ENCODE measurements at regions not wholly inside any gene's neighbourhood (a gene's known extent, or its start where the extent isn't known, plus 50 kb on each side); places are given as distances from the start of the nearest gene placed in this dataset.

DNA sequence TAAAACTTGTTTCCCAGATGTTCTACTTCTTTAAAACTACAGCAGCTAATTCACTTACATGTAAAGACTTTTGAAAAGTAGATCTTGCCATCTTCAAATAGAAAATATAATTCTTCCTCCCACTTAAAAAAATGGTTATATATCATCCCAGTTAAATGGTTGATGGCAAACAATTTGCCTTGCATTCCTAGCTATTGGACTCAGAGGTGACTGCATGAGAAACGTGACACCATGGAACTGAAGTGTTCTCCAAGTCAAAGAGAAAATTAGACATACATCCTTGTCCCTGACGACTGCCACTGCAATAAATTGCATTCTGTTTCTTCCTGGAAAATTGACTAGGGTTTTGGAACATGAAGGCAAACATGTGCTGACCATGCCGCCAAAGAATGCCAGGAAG is 95.0 kb upstream of the POM121L12 start:
- H3K9me3 ChIP-seq (ENCODE audit: control insufficient read depth, insufficient read depth, low read length), result no peaks in the 10 kb centered on the region
- H3K27ac ChIP-seq (ENCODE audit: low read depth, low read length), result no peak overlapping the region
- 100% methylated on average over 1 of the region's 3 CpGs for WGBS (ENCODE audit: insufficient coverage)
- H3K36me3 ChIP-seq (ENCODE audit: control insufficient read depth, insufficient read depth, low read length), result no peaks in the 10 kb centered on the region
- H3K27me3 ChIP-seq (ENCODE audit: control insufficient read depth, insufficient read depth, low read length), result no peaks in the 10 kb centered on the region
- H3K4me1 ChIP-seq (ENCODE audit: control insufficient read depth, insufficient read depth, low read length), result no peaks in the 10 kb centered on the region
- no peak overlapping the region for H3K4me3 ChIP-seq (ENCODE audit: low read depth, low read length)
- peak in 1 of 6 donors; percentile 51 for DNase-seq (ENCODE audit: low read depth in 4 of 6, low spot score in 6 of 6)

DNA sequence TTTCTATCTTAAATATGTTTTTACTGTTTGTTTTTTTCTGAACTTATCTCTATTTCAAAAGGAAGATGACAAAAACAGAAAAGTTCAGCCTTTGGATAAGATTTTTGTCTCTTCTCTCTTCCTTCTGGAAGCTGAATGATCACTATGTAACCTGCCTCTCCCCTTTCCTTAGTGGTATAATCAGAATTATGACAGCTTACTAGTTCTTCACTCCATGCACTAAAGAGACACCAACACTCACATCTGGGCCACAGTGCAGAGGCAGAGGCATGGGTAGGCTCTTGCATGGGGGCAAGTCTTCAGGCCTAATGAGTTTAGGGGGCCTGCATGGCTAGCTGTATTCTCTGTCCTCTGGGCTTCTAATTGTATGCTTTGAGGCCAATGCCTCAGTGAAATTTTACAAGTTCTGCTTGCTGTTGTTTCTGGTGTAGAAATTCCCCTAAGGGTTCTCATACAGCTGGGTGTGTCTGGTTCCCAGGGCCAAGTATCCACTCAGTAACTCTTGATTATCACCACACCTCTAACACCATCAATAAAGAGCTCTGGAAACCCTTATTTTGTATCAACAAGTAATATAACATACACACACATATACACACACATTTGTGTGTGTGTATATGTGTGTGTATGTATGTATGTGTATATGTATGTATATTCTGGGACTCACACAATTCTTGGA is 96.8 kb upstream of the POM121L12 start:
- H3K9me3 ChIP-seq (ENCODE audit: control insufficient read depth, insufficient read depth, low read length), result no peaks in the 10 kb centered on the region
- H3K27me3 ChIP-seq (ENCODE audit: control insufficient read depth, insufficient read depth, low read length), result no peaks in the 10 kb centered on the region
- no peak for DNase-seq (ENCODE audit: low read depth in 4 of 6, low spot score in 6 of 6)
- H3K4me1 ChIP-seq (ENCODE audit: control insufficient read depth, insufficient read depth, low read length), result no peaks in the 10 kb centered on the region
- no peak overlapping the region for H3K27ac ChIP-seq (ENCODE audit: low read depth, low read length)
- H3K4me3 ChIP-seq (ENCODE audit: low read depth, low read length), result no peak overlapping the region
- H3K36me3 ChIP-seq (ENCODE audit: control insufficient read depth, insufficient read depth, low read length), result no peaks in the 10 kb centered on the region

DNA sequence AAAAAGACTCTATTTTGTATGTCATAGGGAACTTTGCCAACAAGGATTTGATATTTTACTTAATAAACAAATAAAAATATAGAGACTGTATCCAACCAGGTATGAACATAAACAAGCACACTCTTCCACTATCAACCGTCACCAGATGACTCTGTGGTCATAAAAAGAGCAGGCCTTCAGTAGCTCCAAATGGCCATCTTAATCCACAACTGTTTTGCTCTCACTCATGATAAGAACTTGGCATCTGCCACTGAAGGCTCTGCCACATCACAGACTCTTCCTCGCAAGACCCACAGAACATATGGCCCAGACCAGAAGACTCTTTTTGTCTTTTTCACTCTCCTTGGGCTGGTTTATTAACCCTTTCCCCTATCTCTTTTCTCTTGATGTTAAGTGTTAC is 98.7 kb upstream of the POM121L12 start:
- WGBS (ENCODE audit: insufficient coverage), result 43% methylated on average over 2 of the region's 2 CpGs
- no peak for DNase-seq (ENCODE audit: low read depth in 4 of 6, low spot score in 6 of 6)
- Histone ChIP-seq H3K27me3 (ENCODE audit: control insufficient read depth, insufficient read depth, low read length) (no peaks in the 10 kb centered on the region), H3K4me1 (ENCODE audit: control insufficient read depth, insufficient read depth, low read length) (no peaks in the 10 kb centered on the region), H3K36me3 (ENCODE audit: control insufficient read depth, insufficient read depth, low read length) (no peaks in the 10 kb centered on the region), H3K27ac (ENCODE audit: low read depth, low read length) (no peak overlapping the region), H3K4me3 (ENCODE audit: low read depth, low read length) (no peak overlapping the region), H3K9me3 (ENCODE audit: control insufficient read depth, insufficient read depth, low read length) (no peaks in the 10 kb centered on the region)

GRCh38 chr7:52928591-52928990 is 106.8 kb upstream of the POM121L12 start:
- no peak for DNase-seq (ENCODE audit: low read depth in 4 of 6, low spot score in 6 of 6)
- Histone ChIP-seq H3K27me3 (ENCODE audit: control insufficient read depth, insufficient read depth, low read length) (no peaks in the 10 kb centered on the region), H3K9me3 (ENCODE audit: control insufficient read depth, insufficient read depth, low read length) (no peaks in the 10 kb centered on the region), H3K4me1 (ENCODE audit: control insufficient read depth, insufficient read depth, low read length) (no peaks in the 10 kb centered on the region), H3K36me3 (ENCODE audit: control insufficient read depth, insufficient read depth, low read length) (no peaks in the 10 kb centered on the region), H3K4me3 (ENCODE audit: low read depth, low read length) (no peak overlapping the region), H3K27ac (ENCODE audit: low read depth, low read length) (no peak overlapping the region)
- WGBS (ENCODE audit: insufficient coverage), result no CpG with 5 or more reads among the region's 3 CpGs

- no peaks in the 10 kb centered on the region for H3K36me3 ChIP-seq (ENCODE audit: control insufficient read depth, insufficient read depth, low read length)
- no peak overlapping the region for H3K27ac ChIP-seq (ENCODE audit: low read depth, low read length)
- H3K4me1 ChIP-seq (ENCODE audit: control insufficient read depth, insufficient read depth, low read length), result no peaks in the 10 kb centered on the region
- H3K27me3 ChIP-seq (ENCODE audit: control insufficient read depth, insufficient read depth, low read length), result no peaks in the 10 kb centered on the region
- H3K4me3 ChIP-seq (ENCODE audit: low read depth, low read length), result no peak overlapping the region
- WGBS (ENCODE audit: insufficient coverage), result 92% methylated on average over 3 of the region's 5 CpGs
- no peak for DNase-seq (ENCODE audit: low read depth in 4 of 6, low spot score in 6 of 6)
- H3K9me3 ChIP-seq (ENCODE audit: control insufficient read depth, insufficient read depth, low read length), result no peaks in the 10 kb centered on the region
These were observed 110.1 kb upstream of the POM121L12 start for GRCh38 chr7:52925332-52925731.

- 28% methylated on average over 2 of the region's 3 CpGs for WGBS (ENCODE audit: insufficient coverage)
- Histone ChIP-seq H3K4me1 (ENCODE audit: control insufficient read depth, insufficient read depth, low read length) (no peaks in the 10 kb centered on the region), H3K36me3 (ENCODE audit: control insufficient read depth, insufficient read depth, low read length) (no peaks in the 10 kb centered on the region), H3K27ac (ENCODE audit: low read depth, low read length) (no peak overlapping the region), H3K27me3 (ENCODE audit: control insufficient read depth, insufficient read depth, low read length) (no peaks in the 10 kb centered on the region), H3K4me3 (ENCODE audit: low read depth, low read length) (no peak overlapping the region), H3K9me3 (ENCODE audit: control insufficient read depth, insufficient read depth, low read length) (no peaks in the 10 kb centered on the region)
- DNase-seq (ENCODE audit: low read depth in 4 of 6, low spot score in 6 of 6), result no peak
These were observed 114.5 kb upstream of the POM121L12 start for GRCh38 chr7:52920977-52921376.

GRCh38 chr7:52917982-52918578 is 117.4 kb upstream of the POM121L12 start:
- Histone ChIP-seq H3K27me3 (ENCODE audit: control insufficient read depth, insufficient read depth, low read length) (no peaks in the 10 kb centered on the region), H3K27ac (ENCODE audit: low read depth, low read length) (no peak overlapping the region), H3K4me1 (ENCODE audit: control insufficient read depth, insufficient read depth, low read length) (no peaks in the 10 kb centered on the region), H3K36me3 (ENCODE audit: control insufficient read depth, insufficient read depth, low read length) (no peaks in the 10 kb centered on the region), H3K9me3 (ENCODE audit: control insufficient read depth, insufficient read depth, low read length) (no peaks in the 10 kb centered on the region), H3K4me3 (ENCODE audit: low read depth, low read length) (no peak overlapping the region)
- no peak for DNase-seq (ENCODE audit: low read depth in 4 of 6, low spot score in 6 of 6)
- 56% methylated on average over 3 of the region's 7 CpGs for WGBS (ENCODE audit: insufficient coverage)

GRCh38 chr7:52911795-52912194 is 123.6 kb upstream of the POM121L12 start:
- no peaks in the 10 kb centered on the region for H3K36me3 ChIP-seq (ENCODE audit: control insufficient read depth, insufficient read depth, low read length)
- 87% methylated on average over 9 of the region's 10 CpGs for WGBS (ENCODE audit: insufficient coverage)

GRCh38 chr7:52911326-52911725 is 124.1 kb upstream of the POM121L12 start:
- no peak overlapping the region for H3K27ac ChIP-seq (ENCODE audit: low read depth, low read length)
- DNase-seq (ENCODE audit: low read depth in 4 of 6, low spot score in 6 of 6), result no peak
- WGBS (ENCODE audit: insufficient coverage), result 90% methylated on average over 7 of the region's 7 CpGs
- no peaks in the 10 kb centered on the region for H3K36me3 ChIP-seq (ENCODE audit: control insufficient read depth, insufficient read depth, low read length)
- H3K4me3 ChIP-seq (ENCODE audit: low read depth, low read length), result no peak overlapping the region
- no peaks in the 10 kb centered on the region for H3K4me1 ChIP-seq (ENCODE audit: control insufficient read depth, insufficient read depth, low read length)
- no peaks in the 10 kb centered on the region for H3K9me3 ChIP-seq (ENCODE audit: control insufficient read depth, insufficient read depth, low read length)
- H3K27me3 ChIP-seq (ENCODE audit: control insufficient read depth, insufficient read depth, low read length), result no peaks in the 10 kb centered on the region

More at GRCh38 chr7:52911795-52912194, 123.6 kb upstream of the POM121L12 start:
- Histone ChIP-seq H3K27me3 (ENCODE audit: control insufficient read depth, insufficient read depth, low read length) (no peaks in the 10 kb centered on the region), H3K27ac (ENCODE audit: low read depth, low read length) (no peak overlapping the region), H3K4me1 (ENCODE audit: control insufficient read depth, insufficient read depth, low read length) (no peaks in the 10 kb centered on the region), H3K4me3 (ENCODE audit: low read depth, low read length) (no peak overlapping the region), H3K9me3 (ENCODE audit: control insufficient read depth, insufficient read depth, low read length) (no peaks in the 10 kb centered on the region)
- no peak for DNase-seq (ENCODE audit: low read depth in 4 of 6, low spot score in 6 of 6)

DNA sequence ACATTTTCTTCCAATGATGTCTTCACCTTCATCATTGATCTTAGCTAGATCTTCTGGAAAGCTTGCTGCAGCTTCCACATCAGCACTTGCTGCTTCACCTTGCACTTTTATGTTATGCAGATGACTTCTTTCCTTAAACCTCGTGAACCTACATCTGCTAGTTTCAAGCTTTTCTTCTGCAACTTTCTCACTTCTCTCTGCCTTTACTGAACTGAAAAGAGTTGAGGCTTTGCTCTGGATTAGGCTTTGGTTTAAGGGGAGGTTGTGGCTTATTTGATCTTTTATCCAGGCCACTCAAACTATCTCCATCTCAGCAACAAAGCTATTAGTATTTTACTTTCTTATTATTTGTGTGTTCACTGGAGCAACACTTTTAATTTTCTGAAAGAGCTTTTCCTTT is 125.5 kb upstream of the POM121L12 start:
- Histone ChIP-seq H3K27ac (ENCODE audit: low read depth, low read length) (no peak overlapping the region), H3K27me3 (ENCODE audit: control insufficient read depth, insufficient read depth, low read length) (no peaks in the 10 kb centered on the region)
- WGBS (ENCODE audit: insufficient coverage), result no CpG with 5 or more reads among the region's 1 CpG

More for the DNA sequence above, 125.5 kb upstream of the POM121L12 start:
- no peak for DNase-seq (ENCODE audit: low read depth in 4 of 6, low spot score in 6 of 6)
- H3K9me3 ChIP-seq (ENCODE audit: control insufficient read depth, insufficient read depth, low read length), result no peaks in the 10 kb centered on the region
- H3K4me1 ChIP-seq (ENCODE audit: control insufficient read depth, insufficient read depth, low read length), result no peaks in the 10 kb centered on the region
- no peaks in the 10 kb centered on the region for H3K36me3 ChIP-seq (ENCODE audit: control insufficient read depth, insufficient read depth, low read length)
- no peak overlapping the region for H3K4me3 ChIP-seq (ENCODE audit: low read depth, low read length)

All from spinal cord (tissue), 9 donors.